ENCODE measurements at regions not wholly inside any gene's neighbourhood (a gene's known extent, or its start where the extent isn't known, plus 50 kb on each side); places are given as distances from the start of the nearest gene placed in this dataset.
"Not testable (repeated sequence)": the region's sequence is repeated elsewhere in the genome, so short reads cannot be mapped to it uniquely, and the experiment has no call there.

DNA sequence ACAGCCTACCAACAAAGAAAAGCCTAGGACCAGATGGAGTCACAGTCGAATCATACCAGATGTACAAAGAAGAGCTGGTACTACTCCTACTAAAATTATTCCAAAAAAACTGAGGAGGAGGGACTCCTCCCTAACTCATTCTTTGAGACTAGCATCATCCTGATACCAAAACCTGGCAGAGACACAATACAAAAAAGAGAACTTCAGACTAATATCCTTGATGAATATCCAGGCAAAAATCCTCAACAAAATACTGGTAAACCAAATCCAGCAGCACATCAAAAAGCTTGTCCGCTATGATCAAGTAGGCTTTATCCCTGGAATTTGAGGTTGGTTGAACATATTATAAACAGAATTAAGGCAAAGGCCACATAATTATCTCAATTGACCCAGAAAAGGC lies 900.4 kb upstream of the ARRDC3 start:
- H3K27me3 Mint-ChIP-seq (ENCODE audit: low read depth) = peaks cover 4% of the 10 kb centered on the region
- no peak overlapping the region; the same call in 1 of the 2 replicates for H3K27ac Mint-ChIP-seq
- POLR2A ChIA-PET = no interaction called here
- H3K4me3 Mint-ChIP-seq = no peak overlapping the region
- TF ChIP-seq, protein P1, sequence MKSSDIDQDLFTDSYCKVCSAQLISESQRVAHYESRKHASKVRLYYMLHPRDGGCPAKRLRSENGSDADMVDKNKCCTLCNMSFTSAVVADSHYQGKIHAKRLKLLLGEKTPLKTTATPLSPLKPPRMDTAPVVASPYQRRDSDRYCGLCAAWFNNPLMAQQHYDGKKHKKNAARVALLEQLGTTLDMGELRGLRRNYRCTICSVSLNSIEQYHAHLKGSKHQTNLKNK (CRISPR knock-in tag; IDR thresholded peaks at IDR 0.05) = no peak
- no peak for TF ChIP-seq ZNF532 (CRISPR knock-in tag; IDR thresholded peaks at IDR 0.05; ENCODE audit: borderline replicate concordance)
- TF ChIP-seq MXD4 (CRISPR knock-in tag; IDR thresholded peaks at IDR 0.05; ENCODE audit: borderline replicate concordance) = no peak
- TF ChIP-seq NFYB (CRISPR knock-in tag; conservative IDR thresholded peaks at IDR 0.05; ENCODE audit: low read depth) = no peak
- no peak for TF ChIP-seq NR3C1 (CRISPR knock-in tag; conservative IDR thresholded peaks at IDR 0.05; ENCODE audit: low read depth)
- no peak for TF ChIP-seq ERG (CRISPR knock-in tag; IDR thresholded peaks at IDR 0.05)
- H3K4me1 Mint-ChIP-seq = no peaks in the 10 kb centered on the region
- CTCF ChIA-PET = no interaction called here
- H3K9me3 Mint-ChIP-seq = peaks cover 47% of the 10 kb centered on the region
- ATAC-seq = no peak
- peaks cover 41% of the 10 kb centered on the region for H3K36me3 Mint-ChIP-seq
- DNase-seq (ENCODE audit: low spot score) = no peak

GRCh38 chr5:92271750-92272149 lies 888.6 kb upstream of the ARRDC3 start:
- peaks cover 12% of the 10 kb centered on the region; the same call in 1 of the 2 replicates for H3K36me3 Mint-ChIP-seq
- H3K4me1 Mint-ChIP-seq; DNase-seq (ENCODE audit: low spot score); H3K27me3 Mint-ChIP-seq (ENCODE audit: low read depth); H3K4me3 Mint-ChIP-seq; CTCF ChIA-PET; POLR2A ChIA-PET; ATAC-seq; H3K27ac Mint-ChIP-seq: not testable (repeated sequence)
- TF ChIP-seq HMGA2 (CRISPR knock-in tag; IDR thresholded peaks at IDR 0.05) = peak; percentile 91
- H3K9me3 Mint-ChIP-seq = peaks cover 28% of the 10 kb centered on the region

- ChIA-PET CTCF (no interaction called here), POLR2A (no interaction called here)
- H3K9me3 Mint-ChIP-seq = peaks cover 9% of the 10 kb centered on the region
- DNase-seq (ENCODE audit: low spot score) (no peak), ATAC-seq (no peak)
- peaks cover 17% of the 10 kb centered on the region for H3K4me1 Mint-ChIP-seq
- H3K27ac Mint-ChIP-seq = no peak overlapping the region
- H3K27me3 Mint-ChIP-seq (ENCODE audit: low read depth) = no peaks in the 10 kb centered on the region
- H3K4me3 Mint-ChIP-seq = no peak overlapping the region
- H3K36me3 Mint-ChIP-seq = no peaks in the 10 kb centered on the region
- TF ChIP-seq EMX1 (CRISPR knock-in tag; IDR thresholded peaks at IDR 0.05) (no peak), IRF1 (CRISPR knock-in tag; IDR thresholded peaks at IDR 0.05) (no peak), NFATC4 (CRISPR knock-in tag; IDR thresholded peaks at IDR 0.05) (no peak), ESRRA (CRISPR knock-in tag; IDR thresholded peaks at IDR 0.05; ENCODE audit: borderline replicate concordance) (no peak), GTF2I (CRISPR knock-in tag; conservative IDR thresholded peaks at IDR 0.05) (no peak), ATF1 (CRISPR knock-in tag; IDR thresholded peaks at IDR 0.05) (no peak), ATF2 (CRISPR knock-in tag; IDR thresholded peaks at IDR 0.05; ENCODE audit: borderline replicate concordance, low read depth) (no peak), SMAD4 (CRISPR knock-in tag; IDR thresholded peaks at IDR 0.05) (no peak), PRDM15 (CRISPR knock-in tag; IDR thresholded peaks at IDR 0.05) (no peak)
- TF ChIP-seq, protein P2, sequence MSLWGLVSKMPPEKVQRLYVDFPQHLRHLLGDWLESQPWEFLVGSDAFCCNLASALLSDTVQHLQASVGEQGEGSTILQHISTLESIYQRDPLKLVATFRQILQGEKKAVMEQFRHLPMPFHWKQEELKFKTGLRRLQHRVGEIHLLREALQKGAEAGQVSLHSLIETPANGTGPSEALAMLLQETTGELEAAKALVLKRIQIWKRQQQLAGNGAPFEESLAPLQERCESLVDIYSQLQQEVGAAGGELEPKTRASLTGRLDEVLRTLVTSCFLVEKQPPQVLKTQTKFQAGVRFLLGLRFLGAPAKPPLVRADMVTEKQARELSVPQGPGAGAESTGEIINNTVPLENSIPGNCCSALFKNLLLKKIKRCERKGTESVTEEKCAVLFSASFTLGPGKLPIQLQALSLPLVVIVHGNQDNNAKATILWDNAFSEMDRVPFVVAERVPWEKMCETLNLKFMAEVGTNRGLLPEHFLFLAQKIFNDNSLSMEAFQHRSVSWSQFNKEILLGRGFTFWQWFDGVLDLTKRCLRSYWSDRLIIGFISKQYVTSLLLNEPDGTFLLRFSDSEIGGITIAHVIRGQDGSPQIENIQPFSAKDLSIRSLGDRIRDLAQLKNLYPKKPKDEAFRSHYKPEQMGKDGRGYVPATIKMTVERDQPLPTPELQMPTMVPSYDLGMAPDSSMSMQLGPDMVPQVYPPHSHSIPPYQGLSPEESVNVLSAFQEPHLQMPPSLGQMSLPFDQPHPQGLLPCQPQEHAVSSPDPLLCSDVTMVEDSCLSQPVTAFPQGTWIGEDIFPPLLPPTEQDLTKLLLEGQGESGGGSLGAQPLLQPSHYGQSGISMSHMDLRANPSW (CRISPR knock-in tag; conservative IDR thresholded peaks at IDR 0.05; ENCODE audit: low read depth) = no peak
Measured at GRCh38 chr5:92268343-92268742, 885.2 kb upstream of the ARRDC3 start.
